Esophagus muscularis mucosa (tissue), 4 donors: ENCODE measurements at regions not wholly inside any gene's neighbourhood (a gene's known extent, or its start where the extent isn't known, plus 50 kb on each side); places are given as distances from the start of the nearest gene placed in this dataset.
"Not testable (repeated sequence)": the region's sequence is repeated elsewhere in the genome, so short reads cannot be mapped to it uniquely, and the experiment has no call there.

Experiments
- EP300 ChIP-seq: sonication (generic); formaldehyde crosslinking; IDR thresholded peaks from one replicate; pipeline ENCODE4 v1.6.1; 2017; ENCODE audit warnings: antibody characterized with exemption
- POLR2A ChIP-seq: fragments of 450-650 bp; IDR thresholded peaks from one replicate; pipeline ENCODE4 v1.6.1; 2017; ENCODE audit warnings: antibody characterized with exemption, moderate library complexity, mild to moderate bottlenecking, low read depth
- POLR2AphosphoS5 ChIP-seq, 2 donors: sonication (generic); formaldehyde crosslinking; IDR thresholded peaks; one replicate each; pipeline ENCODE4 v1.6.1; 2017; ENCODE audit warnings: antibody characterized with exemption in 2 of 2
- TF ChIP-seq, protein P1 (sequence below), 3 experiments: fragments of 200-600 bp in 2 of 3; fragments of 450-650 bp in 1 of 3; sonication (generic) in 2 of 3; IDR thresholded peaks; one replicate each; pipeline ENCODE4 v1.5.1; 2017 to 2019; ENCODE audit warnings: antibody characterized with exemption in 3 of 3, mild to moderate bottlenecking in 2 of 3, moderate library complexity in 1 of 3

DNA sequence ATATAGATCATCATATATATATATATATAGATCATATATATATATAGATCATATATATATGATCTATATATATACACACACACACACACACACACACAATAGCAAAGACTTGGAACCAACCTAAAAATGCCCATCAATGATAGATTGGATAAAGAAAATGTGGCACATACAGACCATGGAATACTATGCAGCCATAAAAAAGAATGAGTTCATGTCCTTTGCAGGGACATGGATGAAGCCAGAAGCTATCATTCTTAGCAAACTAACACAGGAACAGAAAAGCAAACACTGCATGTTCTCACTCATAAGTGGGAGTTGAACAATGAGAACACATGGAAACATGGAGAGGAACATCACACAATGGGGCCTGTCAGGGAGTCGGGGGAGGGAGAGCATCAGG, 285.6 kb upstream of the FN1 start:
- TF ChIP-seq, protein P1, sequence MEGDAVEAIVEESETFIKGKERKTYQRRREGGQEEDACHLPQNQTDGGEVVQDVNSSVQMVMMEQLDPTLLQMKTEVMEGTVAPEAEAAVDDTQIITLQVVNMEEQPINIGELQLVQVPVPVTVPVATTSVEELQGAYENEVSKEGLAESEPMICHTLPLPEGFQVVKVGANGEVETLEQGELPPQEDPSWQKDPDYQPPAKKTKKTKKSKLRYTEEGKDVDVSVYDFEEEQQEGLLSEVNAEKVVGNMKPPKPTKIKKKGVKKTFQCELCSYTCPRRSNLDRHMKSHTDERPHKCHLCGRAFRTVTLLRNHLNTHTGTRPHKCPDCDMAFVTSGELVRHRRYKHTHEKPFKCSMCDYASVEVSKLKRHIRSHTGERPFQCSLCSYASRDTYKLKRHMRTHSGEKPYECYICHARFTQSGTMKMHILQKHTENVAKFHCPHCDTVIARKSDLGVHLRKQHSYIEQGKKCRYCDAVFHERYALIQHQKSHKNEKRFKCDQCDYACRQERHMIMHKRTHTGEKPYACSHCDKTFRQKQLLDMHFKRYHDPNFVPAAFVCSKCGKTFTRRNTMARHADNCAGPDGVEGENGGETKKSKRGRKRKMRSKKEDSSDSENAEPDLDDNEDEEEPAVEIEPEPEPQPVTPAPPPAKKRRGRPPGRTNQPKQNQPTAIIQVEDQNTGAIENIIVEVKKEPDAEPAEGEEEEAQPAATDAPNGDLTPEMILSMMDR (IDR thresholded peaks at IDR 0.05), result not testable (repeated sequence)
- TF ChIP-seq POLR2A; EP300; POLR2AphosphoS5 (IDR thresholded peaks at IDR 0.05): not testable (repeated sequence)
